ENCODE measurements at regions not wholly inside any gene's neighbourhood (a gene's known extent, or its start where the extent isn't known, plus 50 kb on each side); places are given as distances from the start of the nearest gene placed in this dataset.

DNA sequence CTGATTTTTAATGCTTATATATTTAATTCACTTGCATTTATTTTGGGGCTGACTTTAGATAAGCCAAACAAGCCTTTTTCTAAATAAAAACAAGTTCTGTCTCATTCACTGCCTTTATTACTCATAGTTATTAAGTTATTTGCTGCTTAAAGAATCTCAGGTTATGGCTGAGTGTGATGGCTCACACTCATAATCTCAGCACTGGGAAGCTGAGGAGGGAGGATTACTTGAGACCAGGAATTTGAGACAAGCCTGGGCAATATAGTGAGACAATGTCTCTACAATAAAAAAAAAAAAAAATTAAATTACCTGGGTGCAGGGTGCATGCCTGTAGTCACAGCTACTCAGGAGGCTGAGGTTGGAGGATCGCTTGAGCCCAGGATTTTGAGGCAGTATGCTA, 85.0 kb upstream of the MAN2A1 start:
- TF ChIP-seq, protein P1, sequence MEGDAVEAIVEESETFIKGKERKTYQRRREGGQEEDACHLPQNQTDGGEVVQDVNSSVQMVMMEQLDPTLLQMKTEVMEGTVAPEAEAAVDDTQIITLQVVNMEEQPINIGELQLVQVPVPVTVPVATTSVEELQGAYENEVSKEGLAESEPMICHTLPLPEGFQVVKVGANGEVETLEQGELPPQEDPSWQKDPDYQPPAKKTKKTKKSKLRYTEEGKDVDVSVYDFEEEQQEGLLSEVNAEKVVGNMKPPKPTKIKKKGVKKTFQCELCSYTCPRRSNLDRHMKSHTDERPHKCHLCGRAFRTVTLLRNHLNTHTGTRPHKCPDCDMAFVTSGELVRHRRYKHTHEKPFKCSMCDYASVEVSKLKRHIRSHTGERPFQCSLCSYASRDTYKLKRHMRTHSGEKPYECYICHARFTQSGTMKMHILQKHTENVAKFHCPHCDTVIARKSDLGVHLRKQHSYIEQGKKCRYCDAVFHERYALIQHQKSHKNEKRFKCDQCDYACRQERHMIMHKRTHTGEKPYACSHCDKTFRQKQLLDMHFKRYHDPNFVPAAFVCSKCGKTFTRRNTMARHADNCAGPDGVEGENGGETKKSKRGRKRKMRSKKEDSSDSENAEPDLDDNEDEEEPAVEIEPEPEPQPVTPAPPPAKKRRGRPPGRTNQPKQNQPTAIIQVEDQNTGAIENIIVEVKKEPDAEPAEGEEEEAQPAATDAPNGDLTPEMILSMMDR (IDR thresholded peaks at IDR 0.05): no peak
- TF ChIP-seq EP300 (IDR thresholded peaks at IDR 0.05) (no peak), POLR2A (IDR thresholded peaks at IDR 0.05) (no peak)

All from sigmoid colon (tissue), 4 donors.